GM12872 (cell line): ENCODE measurements at regions not wholly inside any gene's neighbourhood (a gene's known extent, or its start where the extent isn't known, plus 50 kb on each side); places are given as distances from the start of the nearest gene placed in this dataset.

ENCODE experiments used
- TF ChIP-seq, protein P1 (sequence below): IDR thresholded peaks from 3 replicates; pipeline ENCODE4 v1.5.1; 2011; ENCODE audit warnings: low read depth, mild to moderate bottlenecking, low read length, moderate library complexity; ENCODE audit not compliant: insufficient read depth

DNA sequence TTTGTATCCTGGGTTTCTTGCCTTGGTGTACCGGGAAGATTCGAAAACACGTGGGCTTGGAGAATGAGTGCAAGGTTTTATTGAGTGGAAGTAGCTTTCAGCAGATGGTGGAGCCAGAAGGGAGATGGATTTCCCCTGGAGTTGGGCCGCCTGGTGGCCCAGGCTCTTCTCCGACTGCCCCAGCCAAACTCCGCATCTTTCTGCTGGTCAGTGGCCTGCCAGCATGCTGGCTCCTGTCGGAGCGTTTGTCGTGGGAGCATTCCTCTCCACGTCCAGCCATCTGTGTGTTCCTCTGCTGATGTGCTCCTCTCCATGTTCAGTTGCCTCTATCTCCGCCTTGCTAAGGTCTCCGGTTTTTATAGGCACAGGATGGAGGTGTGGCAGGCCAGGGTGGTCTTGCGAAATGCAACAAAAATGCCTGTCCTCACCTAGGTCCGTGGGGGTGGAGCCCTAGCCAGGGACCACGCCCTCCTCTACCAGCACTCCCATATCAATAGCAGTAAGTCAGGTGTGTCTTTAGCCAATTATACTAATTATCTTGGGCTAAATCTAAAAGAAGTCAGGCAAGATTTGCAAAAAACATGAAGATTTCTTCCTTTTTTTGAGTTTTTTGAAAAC lies 745.8 kb upstream of the AMOT start:
- TF ChIP-seq, protein P1, sequence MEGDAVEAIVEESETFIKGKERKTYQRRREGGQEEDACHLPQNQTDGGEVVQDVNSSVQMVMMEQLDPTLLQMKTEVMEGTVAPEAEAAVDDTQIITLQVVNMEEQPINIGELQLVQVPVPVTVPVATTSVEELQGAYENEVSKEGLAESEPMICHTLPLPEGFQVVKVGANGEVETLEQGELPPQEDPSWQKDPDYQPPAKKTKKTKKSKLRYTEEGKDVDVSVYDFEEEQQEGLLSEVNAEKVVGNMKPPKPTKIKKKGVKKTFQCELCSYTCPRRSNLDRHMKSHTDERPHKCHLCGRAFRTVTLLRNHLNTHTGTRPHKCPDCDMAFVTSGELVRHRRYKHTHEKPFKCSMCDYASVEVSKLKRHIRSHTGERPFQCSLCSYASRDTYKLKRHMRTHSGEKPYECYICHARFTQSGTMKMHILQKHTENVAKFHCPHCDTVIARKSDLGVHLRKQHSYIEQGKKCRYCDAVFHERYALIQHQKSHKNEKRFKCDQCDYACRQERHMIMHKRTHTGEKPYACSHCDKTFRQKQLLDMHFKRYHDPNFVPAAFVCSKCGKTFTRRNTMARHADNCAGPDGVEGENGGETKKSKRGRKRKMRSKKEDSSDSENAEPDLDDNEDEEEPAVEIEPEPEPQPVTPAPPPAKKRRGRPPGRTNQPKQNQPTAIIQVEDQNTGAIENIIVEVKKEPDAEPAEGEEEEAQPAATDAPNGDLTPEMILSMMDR, result no peak

DNA sequence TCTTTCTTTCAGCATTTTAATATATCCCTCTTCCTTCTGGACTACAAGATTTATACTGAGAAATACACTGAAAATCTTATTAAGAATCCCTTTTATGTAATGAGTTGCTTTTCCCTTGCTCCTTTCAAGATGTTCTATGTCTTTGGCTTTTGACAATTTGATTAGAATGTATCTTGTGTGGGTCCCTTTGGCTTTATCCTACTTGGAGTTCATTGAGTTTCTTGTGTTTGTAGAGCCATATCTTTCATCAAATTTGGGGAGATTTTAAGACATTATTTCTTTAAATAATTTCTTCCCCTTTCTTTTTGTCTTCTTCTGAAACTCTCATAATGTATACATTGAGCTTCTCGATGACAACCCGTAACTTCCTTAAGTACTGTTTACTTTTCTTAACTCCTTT lies 739.9 kb upstream of the AMOT start:
- TF ChIP-seq, protein P1, result no peak

DNA sequence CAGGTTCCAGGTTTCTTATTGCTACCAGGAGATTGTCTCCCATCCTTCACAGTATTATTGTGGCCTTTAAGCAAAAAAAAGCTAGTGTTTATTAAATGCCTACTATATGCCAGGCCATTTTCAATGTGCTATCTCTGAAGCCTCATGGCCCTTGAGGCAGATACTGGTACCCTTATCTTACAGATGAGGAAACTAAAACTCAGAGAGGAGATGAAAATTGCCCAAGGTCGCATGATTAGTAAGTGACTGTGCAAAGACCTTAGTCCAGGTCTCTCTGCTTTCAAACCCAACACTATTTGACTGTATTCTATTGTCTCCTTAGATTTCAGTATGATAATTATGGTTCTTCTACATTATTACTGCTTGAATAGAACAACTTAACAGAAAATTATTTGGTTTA lies 717.9 kb upstream of the AMOT start:
- TF ChIP-seq, protein P1, result no peak

DNA sequence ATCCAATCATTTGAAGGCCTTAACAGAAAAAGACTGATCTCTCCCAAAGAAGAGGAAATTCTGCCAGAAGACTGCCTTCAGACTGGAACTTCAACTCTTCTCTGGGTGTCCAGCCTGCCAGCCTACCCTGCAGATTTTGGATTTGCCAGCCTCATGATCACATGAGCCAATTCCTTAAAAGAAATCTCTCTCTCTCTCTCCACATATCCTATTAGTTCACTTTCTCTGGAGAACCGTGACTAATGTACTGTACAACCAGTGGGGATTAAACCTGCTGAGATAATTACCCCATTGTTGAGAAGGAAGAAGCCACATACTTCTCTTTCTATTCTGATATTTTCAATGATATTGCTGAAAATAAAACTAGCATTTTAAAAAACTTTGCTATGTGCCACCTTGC lies 711.3 kb upstream of the AMOT start:
- TF ChIP-seq, protein P1, result no peak

DNA sequence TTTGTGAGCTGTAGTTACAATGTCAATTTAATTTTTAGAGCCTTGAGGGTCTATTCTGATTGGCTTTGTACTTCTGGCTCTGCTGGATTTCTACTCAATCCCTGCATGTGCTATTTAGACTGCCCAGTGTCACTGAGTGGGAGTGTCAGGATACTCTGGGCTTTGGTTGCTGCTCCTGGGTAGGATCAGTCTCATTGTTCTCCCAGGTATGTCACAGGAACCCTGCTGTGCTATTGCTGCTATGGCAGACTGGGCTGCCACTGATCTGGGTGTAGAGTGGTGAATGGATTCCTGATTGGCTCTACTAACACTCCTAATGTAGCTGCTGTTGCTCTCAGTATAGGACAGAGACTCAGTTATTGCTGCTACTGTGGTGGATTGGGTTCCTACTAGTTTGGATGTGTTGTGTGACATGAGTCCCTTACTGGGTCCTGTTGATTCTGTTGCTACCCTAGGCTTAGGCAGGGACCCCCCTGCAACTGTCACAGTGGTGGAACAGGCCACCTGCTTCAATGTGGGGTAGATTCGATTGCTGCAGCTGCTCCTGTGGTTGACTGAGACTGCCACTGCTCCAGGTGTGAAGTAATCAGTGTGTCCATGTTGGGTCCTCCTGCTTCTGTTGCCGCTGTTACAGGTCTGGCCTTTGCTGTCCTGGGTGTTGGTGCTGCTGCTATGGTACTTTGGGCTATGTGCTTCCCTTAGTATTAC lies 707.8 kb upstream of the AMOT start:
- TF ChIP-seq, protein P1, result no peak

DNA sequence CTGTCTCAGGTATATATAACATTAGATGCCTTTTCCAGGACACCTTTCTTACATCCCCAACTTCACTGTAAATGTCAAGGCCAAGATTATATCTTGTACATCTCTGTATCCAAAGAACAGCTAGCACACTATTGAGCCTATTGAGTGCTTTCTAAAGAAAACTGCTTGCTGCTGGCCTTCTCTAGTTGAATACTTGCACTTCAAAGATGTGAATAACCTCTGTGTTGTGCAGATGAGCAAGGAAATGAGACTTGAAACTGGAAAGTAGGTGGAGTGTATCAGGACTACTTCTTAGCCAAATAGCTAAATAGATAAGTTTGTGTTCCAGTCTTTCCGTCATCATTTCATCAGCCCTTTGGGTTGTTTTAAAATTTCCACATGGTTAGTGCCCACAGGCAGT lies 704.4 kb upstream of the AMOT start:
- TF ChIP-seq, protein P1, result no peak

DNA sequence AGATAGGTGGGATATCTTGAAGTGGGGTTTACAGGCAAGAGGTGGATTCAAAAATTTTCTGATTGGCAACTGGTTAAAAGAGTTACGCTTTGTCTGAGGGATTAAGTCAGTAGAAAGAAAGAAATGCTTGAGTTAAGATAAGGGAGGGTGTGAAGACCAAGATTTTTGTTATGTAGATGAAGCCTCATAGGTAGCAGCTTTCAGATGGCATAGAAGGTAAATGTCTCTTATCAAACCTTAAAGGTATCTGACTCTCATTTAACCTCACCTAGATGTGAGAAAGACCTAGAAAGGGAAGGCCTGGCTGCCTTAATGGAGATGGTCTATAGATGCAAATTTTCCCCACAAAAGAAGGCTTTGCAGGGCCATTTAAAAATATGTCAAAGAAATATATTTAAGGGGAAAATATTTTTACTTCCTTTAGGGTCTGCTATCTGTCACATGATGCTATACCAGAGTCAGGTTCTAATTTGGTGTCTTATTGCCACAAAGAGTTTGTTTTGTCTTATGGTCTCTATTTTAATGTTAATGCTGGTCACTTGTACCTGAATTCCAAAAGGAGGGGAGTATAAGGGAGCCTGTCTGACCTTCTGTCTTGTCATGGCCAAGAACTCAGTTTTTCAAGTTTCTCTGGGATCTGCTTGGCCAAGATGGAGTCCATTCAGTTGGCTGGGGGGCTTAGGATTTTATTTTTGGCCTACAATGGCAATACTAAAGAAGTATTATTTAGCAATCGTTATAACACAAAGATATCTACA lies 699.1 kb upstream of the AMOT start:
- TF ChIP-seq, protein P1, result no peak
